ENCODE measurements at regions not wholly inside any gene's neighbourhood (a gene's known extent, or its start where the extent isn't known, plus 50 kb on each side); places are given as distances from the start of the nearest gene placed in this dataset.
A peak's percentile ranks its signal among the peaks of the same experiment; 100 is the strongest.
"Not testable (repeated sequence)": the region's sequence is repeated elsewhere in the genome, so short reads cannot be mapped to it uniquely, and the experiment has no call there.

DNA sequence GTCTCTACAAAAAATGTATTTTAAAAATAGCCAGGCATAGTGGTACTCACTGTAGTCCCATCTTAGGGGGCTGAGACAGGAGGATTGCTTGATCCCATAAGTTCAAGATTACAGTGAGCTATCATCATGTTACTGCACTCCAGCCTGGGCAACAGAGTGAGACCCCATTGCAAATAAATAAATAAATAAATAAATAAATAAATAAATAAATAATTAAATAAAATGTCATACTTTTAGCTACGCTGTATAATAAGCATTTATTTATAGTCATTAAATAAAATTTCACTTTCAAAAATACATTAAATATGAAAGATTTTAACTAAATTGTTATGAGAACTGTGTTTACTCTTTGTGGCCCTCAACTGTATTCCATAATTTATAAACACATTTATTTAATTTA, 1124.2 kb downstream of the PCDH7 start:
- no peak for DNase-seq

DNA sequence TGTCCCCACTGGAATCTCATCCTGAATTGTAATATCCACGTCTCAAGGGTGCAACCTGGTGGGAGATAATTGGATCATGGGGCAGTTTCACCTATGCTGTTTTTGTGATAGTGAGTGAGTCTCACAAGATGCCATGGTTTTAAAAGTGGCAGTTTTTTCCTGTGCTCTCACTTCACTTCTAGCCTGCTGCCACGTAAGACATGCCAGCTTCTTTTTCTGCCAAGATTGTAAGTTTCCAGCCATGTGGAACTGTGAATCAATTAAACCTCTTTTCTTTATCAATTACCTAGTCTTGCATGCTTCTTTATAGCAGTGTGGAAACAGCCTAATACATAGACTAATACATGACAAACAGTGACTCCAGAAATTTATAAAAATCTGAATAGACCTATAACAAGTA, 1131.8 kb downstream of the PCDH7 start:
- no peak for DNase-seq

DNA sequence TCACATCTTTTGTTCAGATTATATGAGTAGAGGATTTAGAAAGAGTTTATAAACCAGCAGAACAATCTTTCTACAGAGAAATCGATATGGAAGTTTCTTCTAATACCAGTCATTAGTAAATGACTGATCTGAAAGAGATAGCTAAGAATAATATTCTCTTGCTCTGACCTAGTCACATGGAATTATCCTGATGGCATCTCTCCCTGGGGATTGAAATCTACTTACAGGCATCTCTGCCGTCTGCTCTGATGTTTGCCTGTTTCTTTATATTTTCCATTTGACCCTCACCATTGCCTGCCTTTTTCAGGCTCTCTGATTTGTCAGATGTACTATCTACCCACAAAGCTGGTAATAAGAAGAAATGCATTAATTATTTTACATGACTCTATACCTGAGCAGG, 1157.3 kb downstream of the PCDH7 start:
- DNase-seq = no peak

DNA sequence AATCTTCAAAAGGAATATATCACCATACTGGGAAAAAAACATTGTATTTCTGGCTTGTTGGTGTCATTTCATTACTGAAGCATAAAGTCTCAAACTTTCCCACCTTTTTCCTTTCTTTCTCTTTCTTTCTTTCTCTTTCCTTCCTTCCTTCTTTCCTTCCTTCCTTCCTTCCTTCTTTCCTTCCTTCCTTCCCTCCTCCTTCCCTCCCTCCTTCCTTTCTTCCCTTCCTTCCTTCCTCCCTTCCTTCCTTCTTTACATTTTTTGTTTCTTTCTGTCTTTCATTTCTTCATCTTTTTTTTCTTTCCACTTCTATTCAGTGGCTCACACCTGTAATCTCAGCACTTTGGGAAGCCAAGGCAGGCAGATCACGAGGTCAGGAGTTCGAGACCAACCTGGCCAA, 1160.7 kb downstream of the PCDH7 start:
- not testable (repeated sequence) for DNase-seq

DNA sequence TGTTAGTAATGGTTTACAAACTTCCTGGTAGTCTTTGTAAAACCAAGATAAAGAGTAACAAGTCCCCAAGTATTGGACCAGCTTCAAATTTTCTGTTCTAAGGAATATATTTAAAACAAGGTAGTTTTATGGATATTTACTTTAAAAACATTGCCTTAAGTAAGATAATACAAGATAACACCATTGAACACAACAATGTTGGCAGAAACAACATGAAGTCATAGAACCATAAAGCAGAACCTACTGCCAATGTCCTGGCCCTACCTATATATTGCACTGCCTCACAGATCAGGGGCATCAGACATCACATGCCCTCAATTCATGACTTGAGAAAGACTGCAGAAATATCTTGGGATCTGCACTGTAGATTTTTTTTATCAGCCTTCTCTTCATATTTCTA, 1176.2 kb downstream of the PCDH7 start:
- no peak for DNase-seq

DNA sequence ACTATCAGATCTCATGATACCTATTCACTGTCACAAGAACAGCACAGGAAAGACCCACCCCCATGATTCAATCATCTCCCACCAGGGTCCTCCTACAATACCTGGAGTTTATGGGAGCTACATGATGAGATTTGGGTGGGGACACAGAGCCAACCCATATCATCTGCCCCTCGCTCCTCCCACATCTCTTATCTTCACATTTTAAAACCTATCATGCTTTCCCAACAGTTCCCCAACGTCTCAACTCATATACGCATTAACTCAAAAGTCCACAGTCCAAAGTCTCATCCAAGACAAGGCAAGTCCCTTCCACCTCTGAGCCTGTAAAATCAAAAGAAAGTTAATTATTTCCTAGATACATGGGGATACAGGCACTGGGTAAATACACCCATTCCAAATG, 1185.2 kb downstream of the PCDH7 start:
- no peak for DNase-seq

DNA sequence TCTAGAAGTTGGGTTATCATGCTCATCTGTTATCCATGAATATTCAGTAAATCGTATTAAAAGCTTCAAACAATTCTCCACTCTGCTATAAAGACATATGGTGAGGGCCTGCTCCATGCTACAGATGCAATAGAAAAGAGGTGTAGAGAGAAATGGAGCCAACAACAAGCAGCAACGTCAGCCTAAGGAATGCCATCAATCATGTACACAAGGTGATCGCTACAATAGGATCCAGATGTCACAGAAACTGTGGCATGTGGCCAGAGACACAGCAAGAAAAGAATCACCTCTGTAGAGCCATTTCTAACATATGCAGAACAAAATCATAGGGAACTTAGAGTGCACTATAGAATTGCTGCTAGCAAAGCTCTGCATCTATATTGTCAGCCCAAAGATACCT, 1188.1 kb downstream of the PCDH7 start:
- DNase-seq = no peak

DNA sequence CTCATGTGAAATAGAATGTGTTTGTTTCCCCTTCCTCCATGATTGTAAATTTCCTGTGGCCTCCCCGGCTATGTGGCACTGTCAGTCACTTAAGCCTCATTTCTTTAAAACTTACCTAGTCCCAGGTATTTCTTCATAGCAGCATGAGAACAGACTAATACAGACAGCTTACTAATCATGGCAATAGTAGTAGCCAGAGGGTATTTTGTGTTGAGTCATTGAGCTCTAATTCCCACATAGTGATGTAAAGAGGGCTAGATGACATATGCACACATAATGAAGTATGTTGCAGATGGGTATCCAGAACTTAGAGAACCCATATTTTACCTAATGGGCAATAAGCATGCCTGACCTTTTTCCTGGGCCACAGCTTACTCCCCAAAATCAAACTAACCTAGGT, 1197.2 kb downstream of the PCDH7 start:
- DNase-seq = no peak

DNA sequence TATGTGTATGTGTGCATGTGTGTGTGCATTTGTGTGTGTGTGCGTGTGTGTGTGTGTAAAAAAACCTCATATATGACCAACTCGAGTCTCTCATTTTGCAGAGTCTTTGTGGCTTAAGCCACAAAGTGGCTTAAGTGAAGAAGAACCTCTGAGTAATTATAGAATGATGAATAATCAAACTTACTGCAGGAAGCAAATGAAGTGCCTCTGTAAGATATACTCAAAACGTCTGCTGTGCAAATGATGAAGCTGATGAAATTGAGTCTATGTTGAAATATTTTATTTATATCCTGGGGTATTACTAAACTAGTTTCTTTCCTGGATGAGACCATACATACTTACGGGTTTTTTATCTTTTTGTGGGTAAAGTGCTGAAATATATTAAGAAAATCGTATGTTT, 1198.7 kb downstream of the PCDH7 start:
- no peak for DNase-seq

DNA sequence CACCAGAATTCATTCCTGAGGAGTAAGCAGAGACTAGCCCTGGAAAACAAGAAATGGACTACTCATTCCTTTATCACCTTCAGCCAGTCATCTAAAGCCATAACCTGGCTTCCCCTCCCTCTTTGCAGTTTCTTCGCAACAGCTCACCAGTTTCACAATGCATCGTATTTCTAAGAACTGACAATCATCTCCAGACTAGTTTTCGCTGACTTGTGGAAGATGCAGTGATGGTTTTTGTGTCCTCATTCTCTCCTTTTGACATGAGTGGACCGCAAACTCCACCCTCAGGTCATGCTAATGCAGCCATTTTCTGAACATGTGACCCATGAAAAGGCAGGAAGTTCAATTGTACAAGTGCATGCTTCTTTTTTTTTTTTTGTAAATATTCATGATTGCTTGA, 1203.5 kb downstream of the PCDH7 start:
- DNase-seq = no peak

DNA sequence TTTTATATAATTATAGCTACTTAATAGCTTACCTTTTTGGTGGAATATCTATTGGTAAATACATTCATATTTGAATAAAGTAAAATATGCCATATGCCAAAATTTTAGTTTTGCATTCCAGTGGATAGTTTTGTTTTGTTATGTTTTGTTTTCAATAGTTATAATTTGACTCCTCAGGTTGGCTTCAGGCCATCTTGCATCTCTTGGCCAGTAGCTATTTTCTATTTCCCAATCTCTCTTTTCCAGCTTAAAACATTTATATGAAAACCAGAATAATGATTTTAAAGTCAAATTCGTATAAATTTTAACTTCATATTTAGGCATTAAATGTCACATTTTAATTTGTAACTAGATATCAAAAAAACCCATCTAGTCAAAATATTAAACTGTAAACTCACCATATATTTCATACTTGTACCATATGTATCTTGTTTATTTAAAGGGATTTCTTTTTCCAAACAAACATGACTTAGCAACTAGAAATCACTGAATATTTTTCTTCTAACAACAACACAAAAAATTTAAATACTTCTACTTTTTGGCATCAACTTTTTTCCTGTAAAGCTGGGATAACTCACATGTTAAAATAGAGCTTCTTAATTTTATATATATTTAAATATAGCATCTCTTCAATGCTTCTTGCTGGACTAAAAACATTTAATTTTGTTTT, 1209.6 kb downstream of the PCDH7 start:
- DNase-seq = no peak

DNA sequence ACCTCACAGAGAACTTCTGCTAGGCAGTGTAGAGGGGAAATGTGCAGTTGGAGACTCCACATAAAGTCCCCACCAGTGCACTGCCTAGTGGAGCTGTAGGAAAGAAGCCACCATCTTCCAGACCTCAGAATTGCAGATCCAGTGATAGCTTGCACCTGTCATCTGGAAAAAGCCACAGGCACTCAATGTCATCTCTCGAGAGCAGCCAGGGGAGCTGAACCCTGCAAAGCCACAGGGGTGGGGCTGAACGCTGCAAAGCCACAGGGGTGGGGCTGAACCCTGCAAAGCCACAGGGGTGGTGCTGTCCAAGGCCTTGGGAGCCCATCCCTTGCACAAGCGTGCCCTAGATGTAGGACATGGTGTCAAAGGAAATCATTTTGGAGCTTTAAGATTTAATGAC, 1226.3 kb downstream of the PCDH7 start:
- DNase-seq = no peak

DNA sequence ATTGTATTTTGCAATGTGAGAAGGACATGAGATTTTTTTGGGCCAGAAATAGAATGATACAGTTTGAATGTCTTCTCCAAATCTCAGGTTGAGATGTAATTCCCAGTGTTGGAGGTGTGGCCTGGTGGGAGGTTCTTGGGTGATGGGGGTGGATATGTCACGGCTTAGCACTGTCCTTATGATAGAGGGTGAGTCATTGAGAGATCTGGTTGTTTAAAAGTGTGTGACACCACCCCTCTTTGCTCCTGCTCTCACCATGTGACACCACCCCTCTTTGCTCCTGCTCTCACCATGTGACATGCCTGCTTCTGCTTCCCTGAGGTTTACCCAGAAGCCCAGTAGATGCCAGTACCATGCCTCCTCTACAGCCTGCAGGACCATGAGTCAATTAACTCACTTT, 1226.9 kb downstream of the PCDH7 start:
- no peak for DNase-seq

DNA sequence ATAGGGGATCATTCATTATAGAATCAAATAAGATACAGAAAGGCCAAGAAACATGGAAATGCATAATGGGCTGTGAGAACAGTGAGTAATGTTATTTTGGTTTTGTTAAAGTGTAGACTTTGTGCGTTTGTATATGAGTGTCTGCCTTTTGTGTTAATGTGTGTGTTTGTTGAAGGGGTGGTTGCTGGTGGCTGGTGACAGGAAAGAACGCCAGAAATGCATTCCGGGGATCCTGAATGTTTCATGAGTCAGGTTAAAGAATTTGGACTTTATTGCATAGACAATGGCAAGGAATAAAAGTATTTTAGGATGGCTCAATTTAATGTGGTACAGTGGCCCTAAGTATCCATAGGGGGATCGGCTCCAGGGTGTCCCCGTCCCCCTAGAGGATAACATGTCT, 1228.9 kb downstream of the PCDH7 start:
- DNase-seq = no peak

DNA sequence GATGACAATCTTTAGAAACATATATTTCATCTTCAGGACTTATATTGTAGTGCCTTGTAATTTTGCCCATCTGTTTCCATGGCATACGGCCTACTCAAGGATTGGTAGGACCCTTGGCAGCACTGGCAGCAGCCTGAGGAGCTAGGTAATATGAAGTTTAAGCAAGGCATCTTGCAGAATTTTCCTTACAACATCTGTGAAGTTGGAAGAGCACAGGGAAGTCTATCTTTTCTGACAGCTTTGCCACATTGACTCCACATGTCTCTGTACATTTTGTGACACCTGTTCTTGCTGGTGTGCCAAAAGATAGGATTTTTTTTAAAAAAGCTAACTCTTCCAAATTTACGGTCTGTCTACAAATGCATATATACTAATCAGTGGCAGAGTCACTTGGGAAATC, 1235.2 kb downstream of the PCDH7 start:
- DNase-seq = no peak

DNA sequence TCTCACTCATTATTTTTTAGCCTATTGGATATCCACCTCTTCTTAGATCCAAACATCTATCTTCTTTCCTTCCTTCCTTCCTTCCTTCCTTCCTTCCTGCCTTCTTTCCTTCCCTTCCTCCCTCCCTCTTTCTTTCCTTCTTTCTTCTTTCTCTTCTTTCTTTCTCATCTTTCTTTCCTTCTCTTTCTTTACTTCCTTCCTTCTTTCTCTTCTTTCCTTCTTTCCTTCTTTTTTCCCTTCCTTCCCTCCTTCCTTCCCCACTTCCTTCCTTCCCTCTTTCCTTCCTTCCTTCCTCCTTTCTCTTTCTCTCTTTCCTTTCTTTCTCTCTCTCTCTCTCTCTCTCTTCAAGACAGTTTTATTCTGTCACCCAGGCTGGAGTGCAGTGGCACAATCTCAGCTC, 1239.8 kb downstream of the PCDH7 start:
- no peak for DNase-seq

DNA sequence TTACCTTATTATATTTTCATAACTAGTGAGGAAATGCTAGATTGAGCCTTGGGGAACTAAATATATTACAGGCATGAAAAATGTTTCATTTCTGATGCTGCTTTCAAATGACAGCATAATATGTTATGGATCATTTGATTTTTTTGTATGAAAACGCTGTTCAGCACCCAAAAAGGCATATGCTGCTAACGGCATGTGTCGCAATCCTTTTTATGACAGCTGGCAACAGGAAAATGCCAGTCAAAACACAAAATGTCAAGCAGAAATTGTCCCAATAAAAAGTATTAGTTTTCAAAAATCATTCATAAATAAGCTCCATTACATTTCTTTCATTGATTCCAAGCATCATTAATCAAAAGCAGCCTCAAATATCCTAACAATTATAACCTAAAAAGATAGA, 1244.5 kb downstream of the PCDH7 start:
- no peak for DNase-seq

DNA sequence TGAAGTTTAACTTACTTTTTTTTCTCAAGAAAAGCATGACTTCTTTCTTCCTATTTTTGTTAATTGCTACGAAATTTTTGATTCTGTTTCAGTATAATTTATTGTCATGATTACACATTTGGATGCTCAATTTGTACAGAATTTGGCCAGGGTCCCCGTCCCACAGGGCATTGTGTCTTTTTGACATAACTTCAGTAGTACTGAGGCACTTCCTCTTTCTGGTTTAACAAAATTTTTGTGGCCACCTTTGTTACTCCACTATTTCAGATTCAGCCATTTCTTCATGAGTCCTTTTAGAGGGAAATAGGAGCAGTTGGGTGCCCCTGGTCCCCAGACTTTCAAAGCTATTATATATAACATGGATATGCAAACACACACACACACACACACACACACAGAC, 1248.7 kb downstream of the PCDH7 start:
- DNase-seq = no peak

DNA sequence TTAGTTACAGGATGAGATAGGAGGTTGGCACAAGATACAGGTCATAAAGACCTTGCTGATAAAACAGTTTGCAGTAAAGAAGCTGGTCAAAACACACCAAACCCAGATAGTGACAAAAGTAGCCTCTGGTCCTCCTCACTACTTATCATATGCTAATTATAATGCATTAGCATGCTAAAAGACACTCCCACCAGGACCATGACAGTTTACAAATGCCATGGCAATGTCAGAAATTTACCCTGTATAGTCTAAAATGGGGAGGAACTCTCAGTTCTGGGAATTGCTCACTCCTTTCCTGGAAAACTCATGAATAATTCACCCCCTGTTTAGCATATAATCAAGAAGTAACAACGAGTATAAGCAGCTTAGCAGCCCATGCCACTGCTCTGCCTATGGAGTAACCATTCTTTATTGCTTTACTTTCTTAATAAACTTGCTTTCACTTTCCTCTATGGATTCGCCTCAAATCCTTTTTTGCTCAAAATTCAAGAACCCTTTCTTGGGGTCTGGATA, 1254.4 kb downstream of the PCDH7 start:
- DNase-seq = no peak

DNA sequence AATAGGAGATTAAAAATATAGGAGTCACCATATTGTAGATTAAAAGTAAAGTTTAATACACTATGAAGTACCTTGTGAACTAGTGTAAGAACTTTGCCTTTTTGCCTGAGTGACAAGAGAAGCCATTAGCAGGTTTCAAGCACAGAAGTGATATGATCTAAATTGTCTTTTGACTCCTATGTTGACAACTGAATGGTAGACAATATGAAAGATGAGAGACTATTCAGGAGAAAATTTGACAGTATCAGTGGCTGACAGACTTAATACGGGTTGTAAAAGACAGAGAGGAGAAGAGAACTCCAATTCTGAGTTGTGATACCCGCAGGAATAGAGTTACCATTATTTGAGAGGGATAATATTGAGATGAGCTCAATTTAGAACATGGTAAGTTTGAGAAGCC, 1259.8 kb downstream of the PCDH7 start:
- DNase-seq = no peak

DNA sequence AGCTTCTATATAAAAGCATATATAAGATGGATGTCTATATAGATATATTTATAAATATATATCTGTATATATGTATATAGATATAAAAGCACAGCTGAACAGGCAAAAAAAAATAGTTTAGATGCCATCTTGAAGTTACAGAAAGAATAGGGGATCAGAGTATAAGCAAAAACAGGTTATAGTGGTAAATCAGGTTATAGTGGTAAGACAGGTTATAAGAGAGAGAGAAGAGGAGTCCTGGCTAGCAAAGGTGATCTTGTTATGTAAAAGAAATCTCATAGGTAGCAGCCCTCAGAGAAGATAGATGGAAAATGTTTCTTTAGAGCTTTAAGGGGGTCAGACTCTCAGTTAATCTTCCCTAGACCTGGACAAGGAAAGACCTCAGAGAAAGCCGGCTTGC, 1263.1 kb downstream of the PCDH7 start:
- no peak for DNase-seq

DNA sequence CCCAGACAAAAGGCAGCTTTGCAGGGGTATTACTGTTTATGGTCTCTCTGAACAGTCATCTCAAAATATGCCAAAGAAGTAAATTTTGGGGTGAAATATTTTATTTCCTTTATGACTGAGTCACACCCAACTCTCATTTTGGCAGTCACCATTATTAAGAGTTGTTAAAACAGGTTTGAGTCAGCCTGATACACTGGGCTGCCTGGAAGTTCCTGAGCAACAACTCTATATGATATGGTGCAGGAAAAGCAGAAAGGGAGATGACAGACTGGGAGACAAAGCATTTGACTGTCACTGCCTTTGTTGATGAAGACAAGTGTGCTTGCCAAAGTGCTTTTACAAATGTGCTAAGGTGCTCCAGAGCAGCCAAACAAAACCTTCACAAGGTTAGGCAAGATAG, 1263.5 kb downstream of the PCDH7 start:
- no peak for DNase-seq

DNA sequence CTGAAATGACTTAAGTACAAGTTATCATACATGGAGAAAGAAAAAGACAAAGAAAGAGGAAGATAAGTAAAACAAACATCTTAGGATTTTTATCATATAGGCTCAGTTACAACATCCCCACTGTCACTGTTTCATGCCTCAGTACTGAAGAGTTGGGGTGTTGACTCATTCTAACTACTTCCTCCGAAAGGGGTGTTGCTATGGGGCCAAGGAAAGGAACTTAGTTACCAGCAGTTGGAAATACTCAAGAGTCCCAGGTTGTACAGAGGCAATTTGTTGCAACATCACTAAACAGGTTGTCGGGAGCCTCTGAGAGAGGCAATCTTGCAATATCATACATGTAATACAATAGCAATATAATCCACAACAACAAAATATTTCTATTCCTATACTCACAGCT, 1264.7 kb downstream of the PCDH7 start:
- DNase-seq = no peak

DNA sequence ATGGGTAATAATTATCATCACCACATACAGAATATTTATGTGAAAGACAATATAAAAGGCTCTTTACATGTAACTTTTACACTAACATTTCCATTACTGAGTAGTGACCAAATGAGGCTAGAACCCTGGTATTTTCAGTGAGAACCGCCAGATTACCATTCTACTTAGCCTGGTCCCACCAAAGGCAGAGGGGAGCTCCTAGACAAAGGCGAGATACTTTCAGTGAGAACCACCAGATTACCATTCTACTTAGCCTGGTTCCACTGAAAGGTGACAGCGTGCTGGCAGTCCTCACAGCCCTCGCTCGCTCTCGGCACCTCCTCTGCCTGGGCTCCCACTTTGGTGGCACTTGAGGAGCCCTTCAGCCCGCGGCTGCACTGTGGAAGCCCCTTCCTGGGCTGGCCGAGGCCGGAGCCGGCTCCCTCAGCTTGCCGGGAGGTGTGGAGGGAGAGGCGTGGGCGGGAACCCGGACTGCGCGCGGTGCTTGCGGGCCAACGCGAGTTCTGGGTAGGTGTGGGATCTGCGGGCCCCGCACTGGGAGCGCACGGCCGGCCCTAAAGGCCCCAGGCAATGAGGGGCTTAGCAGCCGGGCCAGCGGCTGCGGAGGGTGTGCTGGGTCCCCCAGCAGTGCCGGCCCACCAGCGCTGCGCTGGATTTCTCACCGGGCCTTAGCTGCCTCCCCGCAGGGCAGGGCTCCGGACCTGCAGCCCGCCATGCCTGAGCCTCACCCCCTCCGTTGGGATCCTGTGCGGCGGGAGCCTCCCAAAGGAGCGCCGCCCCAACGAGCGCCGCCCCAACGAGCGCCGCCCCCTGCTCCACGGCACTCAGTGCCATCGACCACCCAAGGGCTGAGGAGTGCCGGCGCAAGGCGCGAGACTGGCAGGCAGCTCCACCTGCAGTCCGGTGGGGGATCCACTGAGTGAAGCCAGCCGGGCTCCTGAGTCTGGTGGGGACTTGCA, 1276.1 kb downstream of the PCDH7 start:
- DNase-seq = peak; percentile 80

All from islet precursor cell (in vitro differentiated cells).